GM19035 (cell line): ENCODE measurements at regions not wholly inside any gene's neighbourhood (a gene's known extent, or its start where the extent isn't known, plus 50 kb on each side); places are given as distances from the start of the nearest gene placed in this dataset.
A peak's percentile ranks its signal among the peaks of the same experiment; 100 is the strongest.

ENCODE experiments used
- ATAC-seq: cut with Tn5 transposase; IDR thresholded peaks from one replicate; pipeline ENCODE4 v1.9.1; 2021; ENCODE audit not compliant: unreplicated experiment

DNA sequence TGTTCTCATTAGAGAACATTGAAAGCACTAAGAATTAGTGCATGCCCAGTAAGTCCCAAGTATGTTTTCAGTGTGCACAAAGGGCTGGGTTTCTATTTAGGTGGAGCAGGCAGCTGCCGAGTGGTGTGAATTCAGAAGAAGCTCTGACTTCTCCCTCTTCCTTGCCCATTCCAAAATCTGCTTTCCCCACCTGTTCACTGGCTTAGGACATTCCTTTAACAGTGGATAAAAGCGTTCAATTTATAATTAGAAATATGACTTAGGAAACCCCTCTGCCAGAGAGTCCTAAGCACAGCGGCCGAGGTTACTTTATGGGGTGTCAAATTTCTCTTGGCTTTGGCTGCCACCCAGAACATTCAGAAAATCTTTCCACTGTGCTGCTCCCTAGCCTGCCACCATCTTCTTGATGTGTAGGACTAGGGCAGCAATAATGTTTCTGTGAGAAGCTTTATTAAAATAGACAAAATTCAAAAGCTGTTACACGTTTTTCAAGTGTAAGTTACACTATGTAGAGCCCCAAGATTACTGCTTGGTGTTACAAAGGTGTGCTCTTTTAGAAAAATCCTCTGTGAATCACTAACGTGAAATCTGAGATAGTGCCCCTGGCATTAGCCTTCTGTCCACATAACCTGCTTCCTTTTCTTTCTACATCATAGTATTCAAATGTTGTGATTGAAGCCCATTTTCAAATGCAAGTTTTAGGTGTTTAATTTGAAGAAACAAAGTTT, 191.6 kb upstream of the ANKRD50 start:
- ATAC-seq, result no peak

DNA sequence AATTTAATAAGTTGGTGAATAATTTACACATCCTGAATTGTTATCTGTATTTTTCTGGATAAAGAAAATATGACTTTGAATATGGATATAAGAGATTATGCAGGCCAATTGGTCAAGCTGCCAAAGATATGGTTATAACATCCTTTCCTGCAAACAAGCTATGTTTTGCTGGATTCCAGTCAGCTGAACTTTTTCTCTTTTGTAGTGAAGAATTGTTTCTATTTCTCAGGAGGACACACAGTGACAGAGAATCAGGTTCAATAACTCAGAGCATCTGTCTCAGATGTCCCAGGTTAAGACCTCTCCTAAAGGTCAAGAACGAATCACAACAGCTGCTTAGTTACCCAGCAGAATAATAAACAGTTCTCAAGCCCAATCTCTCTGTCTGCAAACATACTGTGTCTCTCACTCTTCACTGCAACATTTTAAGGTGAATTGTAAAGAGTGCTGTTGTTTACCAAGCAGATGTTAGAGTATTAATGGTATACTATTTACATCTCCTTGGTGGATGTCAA, 189.5 kb upstream of the ANKRD50 start:
- no peak for ATAC-seq

DNA sequence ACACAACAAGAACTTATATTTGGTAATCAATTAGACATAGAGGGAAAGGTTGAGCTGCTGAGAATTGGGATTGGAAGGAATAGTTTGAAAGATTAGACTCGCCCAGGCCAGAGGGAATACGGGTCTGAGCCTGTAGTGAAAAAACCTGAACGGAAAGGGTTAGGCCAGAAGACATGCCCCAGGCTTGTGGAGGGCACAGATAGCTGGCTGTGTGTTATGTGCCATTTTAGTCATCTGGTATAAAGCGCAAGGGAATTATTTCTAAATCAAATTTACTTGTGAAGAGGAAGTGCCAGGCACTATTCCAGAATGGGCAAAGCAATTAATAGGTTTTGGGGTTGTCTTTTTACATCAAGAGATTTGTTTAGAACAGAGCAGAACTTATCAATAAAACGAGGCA, 187.5 kb upstream of the ANKRD50 start:
- no peak for ATAC-seq

DNA sequence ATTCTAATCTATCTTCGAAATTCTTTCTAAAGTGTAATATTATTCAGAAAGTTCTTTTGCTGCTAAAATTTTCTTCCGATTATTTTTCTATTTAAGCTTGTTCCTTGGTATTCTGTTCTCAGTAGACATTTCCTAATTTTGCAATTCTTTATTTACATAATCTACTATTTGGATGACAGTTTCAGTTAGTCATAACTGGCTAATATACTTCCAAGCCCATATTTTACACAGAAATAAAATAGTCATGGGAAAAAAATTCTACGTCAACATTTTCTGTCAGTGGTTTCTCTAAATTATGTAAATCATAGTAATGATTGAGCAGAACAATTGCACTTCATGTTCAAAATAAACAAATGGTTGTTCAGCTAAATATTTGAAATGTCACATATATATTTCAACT, 178.0 kb upstream of the ANKRD50 start:
- no peak for ATAC-seq

DNA sequence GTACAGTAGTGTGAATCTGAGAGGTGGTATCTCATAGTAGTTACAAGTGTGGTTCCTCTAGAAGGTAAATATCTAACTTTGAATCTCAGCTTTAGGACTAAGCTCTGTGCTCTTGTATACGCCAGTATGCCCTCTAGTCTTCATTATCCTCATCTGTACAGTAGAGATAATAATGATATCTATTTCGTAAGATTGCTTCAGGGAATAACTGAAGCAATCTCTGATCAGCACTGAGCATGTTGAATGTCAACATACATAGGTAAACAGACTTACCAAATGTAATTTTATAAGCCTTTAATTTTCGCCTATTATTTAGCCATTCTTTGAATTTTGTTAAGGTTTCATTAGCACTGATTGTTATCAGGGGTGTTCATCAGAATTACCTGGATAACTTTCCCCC, 175.2 kb upstream of the ANKRD50 start:
- ATAC-seq, result no peak

DNA sequence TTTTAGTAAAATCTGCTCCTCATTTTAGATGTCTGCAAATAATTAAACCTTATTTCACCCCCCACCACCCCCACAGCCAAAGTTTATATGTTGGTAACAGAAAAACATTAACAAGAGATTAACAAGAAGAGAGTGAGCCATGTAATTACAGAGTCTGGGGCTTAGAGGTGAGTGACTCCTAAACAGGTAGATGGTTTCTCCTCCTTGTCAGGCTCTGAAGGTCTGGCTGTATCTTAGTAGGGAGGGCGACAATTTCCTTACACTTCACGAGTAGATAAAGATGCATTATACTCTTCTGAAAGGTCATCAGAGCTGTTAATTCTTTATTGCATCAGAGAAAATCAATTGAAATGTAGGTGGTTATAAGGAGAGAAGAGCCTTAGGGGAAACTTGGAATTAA, 171.8 kb upstream of the ANKRD50 start:
- ATAC-seq, result no peak

DNA sequence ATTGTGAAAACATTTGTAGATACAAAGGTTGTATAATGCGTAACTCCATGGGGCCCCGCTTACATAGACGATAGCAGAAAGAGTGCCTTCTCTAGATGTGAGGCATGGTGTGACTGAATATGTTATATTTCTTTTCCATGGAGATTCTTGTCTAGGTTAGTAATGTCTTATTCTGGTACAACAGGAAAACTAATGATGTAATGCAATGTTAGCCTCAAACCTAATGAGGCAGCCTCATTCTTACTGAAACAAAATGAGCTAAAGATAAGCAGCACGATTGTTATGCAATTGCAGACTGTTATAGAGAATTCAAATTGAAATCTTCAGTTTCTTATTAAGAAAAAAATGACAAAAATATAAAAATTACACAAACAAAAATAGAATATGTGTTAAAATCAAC, 171.1 kb upstream of the ANKRD50 start:
- ATAC-seq, result no peak

DNA sequence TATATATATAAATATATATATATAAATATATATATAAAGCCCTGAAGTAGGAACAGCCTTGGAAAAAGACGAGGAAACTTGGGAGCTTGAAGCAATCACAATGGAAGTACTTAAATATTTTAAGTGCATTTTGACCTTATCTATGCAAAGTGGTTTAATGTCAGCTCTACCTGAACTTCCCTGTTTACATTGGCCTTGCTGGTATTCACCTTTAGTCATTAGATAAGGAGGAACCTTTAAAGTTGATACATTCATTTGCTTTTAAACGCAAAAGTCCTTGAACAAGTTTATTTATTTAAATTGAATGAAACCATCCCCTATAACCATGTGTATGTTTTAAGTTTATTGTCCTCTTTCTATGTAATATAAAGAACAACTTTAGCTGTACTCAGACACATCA, 166.7 kb upstream of the ANKRD50 start:
- ATAC-seq, result no peak

DNA sequence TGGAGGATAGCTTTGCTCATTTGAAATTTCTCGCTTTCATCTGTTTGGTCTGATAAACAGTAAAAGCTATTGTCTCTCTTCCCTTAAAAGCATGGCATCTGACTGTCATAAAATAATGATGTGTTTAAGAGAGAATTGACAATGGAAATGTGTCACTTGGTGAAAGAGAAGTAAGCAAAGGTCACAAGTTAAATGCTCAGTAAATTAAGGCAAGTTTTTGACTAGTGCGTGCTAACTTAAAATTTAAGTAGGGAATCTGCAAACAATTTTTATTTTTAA, 161.6 kb upstream of the ANKRD50 start:
- no peak for ATAC-seq

DNA sequence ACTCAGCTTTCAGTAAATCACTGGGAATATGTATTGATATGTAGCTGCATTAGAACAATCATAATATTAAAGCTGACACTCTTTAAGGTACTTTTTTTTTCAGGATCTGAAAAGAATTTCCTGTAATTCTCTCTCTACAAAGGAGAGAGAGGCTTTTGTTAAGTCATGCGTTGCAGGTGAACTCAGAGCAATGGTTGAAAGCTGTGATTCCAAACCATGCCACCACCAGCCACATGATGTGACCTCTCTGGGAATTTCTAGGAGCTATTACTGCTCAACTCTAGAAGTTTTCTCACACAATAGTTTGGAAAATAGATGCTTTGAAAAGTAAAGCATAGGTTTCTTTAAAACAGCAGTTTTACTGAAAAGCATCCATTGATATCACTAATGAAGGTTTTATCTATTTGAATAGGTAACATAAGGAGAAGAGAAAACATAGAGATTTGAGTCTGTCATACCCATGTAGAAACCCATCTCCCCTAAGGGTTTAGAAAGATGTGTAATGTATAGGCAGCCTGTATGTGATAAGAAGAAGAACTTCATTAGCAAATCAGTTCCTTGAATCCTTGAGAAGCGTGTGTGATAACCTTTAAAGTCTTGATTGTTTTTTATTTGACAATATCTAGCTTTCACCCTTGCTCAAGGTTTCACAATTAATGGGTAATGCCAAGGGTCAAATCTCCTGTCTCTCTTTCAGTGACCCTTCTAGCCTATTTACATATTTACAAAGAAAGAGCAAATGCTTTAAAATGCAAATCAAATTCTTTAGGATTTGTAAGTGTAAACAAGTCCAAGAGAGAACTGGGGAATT, 161.0 kb upstream of the ANKRD50 start:
- no peak for ATAC-seq

DNA sequence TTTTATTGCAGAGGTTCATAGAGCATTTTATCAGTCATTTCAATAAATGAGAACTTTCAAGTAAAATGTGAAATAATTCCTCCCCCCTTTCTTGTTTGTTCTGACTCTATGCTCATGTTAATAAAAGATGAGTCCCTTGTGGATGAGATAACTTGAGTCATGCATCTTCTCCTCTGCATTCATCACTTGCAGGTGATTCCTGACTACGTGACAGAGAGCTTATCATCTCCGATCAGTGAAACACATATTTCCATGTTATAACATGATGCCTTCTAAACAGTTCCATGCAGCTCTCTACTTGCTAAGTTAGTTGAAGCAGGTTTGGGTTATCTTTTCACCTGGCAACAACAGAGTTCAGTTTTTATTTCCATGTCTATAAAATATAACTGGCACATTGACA, 160.1 kb upstream of the ANKRD50 start:
- ATAC-seq, result no peak

DNA sequence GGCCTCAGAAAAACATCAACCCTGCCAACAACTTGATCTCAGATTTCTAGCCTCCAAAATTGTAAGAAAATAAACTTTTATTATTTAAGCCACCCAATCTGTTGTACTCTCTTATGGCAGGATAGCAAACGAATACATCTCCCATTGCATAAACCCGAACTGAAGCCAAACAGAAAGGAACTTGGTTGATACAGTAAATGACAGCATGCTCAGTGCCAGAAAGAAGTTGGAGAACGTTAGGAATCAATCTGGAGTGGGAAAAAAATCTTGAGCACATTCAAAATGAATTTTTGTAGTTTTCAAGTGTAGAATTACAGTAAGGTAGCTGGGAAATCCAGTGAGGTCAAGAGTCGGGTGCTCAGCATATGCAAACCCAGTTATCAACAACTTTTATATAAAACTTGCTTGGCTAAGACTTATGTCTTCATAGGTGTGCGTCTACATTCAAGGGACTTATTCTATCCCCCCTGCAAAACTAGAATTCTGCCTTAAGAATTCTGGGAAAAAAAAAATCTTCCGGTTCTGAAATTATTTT, 157.5 kb upstream of the ANKRD50 start:
- ATAC-seq, result no peak

DNA sequence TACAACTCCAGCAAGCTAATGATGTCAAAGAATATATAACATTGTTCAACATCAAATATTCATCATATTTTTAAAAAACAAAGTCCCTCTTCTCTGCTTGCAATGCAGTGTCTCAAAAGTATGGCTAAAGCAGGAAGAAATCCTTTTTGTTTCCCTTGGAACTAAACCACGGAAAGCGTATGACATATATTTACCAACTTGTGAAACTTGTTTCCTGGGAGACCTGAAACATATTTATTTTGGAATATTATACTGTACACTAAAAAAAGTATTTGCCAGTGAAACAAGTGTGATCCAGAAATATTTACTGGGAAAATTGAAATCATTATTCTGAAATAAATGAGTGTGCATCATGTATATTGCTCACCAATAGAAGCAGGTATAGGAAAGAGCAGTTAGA, 156.0 kb upstream of the ANKRD50 start:
- no peak for ATAC-seq

DNA sequence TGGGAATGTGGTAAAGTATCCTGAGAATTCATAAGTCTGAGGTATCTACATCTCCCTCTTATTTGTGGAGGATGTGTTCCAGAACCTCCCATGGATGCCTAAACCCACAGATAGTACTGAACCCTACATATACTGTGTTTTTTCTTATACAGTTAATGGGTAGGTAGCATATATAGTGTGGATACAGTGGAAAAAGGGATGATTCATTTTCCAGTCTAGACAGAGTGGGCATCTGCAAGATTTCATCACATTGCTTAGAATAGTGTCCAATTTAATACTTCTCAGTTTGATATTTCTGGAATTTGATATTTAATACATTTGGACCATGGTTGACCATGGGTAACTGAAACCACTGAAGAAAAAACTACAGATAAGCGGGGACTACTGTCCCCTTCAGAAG, 155.0 kb upstream of the ANKRD50 start:
- no peak for ATAC-seq

DNA sequence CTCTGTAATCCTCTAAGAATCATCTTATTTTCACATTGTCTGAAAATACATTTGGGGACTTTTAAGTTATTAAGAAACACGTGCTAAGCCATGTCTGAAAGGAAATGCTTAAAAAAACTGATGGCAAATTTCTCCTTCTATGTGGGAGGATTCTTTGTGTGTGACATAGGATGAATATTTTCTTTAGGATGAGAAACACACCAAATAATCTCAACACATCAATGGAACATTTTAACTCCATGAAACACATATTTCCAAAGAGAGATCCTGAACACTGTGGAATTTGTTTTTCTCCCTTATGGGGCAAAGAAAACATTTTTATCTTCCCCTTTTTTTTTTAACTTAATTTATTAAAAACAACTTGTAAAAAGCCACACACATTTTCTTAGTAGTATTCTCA, 153.8 kb upstream of the ANKRD50 start:
- no peak for ATAC-seq

DNA sequence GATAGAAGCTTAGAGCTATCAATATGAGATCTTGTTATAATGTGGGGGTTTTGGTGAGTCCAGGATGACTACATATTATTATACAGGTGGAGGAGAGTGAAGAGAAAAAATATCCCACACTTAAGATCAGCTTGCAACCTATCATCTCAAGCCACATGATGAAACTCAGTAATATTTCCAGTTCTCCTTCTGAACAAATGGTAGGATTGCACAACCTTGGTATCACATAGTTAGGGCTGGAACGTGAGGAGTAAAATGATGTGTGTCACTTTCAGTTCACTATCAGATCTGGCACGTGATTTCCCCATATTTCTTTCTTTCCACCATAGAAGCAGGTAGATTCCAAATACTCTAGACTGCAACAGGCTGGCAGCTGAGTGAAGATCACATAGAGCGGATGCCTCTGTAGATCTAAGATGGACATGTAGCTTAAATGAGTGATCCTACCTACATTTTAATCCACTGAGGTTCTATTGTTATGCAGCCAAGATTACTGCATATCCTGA, 150.6 kb upstream of the ANKRD50 start:
- ATAC-seq, result no peak

DNA sequence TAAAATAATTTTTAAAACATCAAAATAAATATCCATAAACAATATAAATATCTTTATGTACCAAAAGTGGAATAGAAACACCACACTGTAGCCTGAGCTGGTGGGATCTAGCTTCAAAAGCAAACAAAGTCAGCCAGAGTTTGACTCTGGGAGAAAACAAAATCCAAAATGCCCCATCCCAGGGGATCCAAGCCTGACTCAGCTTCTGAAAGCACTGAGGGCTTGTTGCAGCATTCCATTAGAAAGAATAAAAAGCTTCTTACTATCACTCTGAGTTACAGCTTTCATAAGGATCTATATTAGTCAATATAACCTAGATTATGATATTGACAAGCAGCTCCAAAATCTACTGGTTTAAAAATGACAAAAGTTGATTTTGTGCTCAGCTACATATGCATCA, 149.7 kb upstream of the ANKRD50 start:
- no peak for ATAC-seq

DNA sequence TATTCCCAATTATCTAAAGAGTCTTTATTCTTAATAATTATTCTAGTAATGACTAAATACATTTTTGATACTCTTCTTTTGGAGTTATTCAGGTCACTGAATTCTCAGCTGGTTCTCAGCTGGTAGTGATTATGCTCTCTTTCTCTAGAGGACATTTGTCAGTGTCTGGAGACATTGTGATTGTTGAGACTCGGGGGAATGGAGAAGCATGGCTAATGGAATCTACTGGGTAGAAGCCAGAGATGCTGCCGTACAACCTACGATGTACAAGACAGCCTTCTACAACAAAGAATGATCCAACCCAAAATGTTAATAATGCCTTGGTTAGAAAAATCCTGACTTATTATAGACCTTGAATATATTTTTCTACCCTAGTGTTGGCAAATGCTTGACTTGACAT, 149.2 kb upstream of the ANKRD50 start:
- no peak for ATAC-seq

DNA sequence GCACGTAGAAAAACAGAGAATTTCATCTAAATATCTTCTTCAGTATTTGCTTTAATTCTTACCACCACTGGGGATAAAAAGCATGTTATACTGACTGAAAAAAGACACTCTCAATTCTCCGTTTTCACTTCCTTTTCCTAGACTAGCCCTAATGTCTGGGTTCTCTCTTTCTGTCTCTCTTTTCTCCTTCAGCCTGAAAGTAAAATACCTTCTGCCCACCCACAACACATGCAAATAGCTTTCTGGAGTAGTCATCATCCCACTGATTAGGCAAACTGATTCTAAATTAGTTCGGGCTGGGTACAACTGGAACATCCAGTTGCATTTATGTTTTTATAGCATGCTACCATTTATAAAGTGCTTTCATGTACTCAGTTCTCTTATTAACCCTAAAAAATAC, 142.4 kb upstream of the ANKRD50 start:
- peak; percentile 45 for ATAC-seq

DNA sequence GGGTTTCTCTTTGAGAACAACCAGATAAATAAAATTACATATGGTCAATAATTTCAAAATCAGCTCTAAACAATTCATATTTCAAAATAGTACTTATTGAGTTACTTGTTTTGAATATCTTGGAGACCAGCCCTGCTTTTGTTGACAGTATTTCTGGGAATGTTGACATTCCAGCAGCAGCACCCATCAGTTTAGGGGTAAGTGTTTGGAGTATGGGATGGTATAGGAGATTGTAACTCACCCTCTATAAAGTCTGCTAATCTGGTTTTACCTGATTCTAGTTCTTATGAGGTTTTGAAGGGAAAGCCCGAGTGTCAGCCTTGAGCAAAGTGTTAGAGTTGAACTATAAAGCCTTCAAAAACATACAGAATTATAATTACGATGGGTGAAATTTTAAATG, 139.2 kb upstream of the ANKRD50 start:
- ATAC-seq, result no peak

DNA sequence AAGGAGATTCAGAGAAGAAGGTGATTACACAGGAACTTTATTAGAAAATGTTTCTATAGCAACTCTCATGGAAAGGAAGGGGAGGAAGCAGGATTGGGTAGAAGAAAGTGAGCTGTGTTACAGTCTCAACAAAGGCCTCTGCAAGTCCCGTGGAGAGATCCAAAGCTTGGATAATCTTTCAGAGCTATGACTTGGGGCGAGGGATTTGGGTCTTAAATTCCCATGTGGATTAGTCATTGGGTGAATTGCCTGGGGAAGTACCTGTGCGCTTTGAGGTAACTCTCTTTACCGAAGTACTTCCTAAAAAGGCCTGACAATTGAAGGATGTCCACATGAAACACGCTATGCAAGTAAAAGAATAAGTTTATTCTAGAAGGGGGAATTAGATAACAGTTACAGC, 133.8 kb upstream of the ANKRD50 start:
- ATAC-seq, result no peak

DNA sequence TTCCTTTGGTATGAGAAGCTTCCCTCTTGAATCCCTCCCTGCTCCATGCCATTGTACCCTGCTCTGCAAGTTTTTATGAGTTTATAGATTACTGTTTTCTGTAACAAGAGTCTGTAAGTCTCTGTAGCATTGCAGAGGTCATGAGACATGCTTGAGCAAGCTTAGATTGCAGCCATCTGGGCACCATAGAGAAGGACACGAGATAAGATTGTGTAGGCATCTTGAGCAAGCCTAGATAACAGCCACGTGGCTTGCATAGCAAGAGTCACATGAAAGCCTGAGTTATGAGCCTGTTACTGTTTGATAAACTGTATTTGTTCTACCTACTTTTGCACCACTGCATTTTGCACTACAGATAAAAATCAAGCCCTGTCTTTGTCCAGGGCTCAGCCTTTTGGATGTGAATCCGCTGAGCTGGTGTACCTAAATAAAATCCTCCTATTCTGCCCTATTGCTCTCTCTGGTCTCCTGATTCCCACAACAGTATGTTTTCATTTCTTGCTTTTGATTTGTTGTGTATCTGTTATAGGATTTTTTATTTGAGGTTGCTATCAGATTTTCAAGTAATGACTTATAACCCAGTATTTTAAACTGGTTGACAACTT, 127.4 kb upstream of the ANKRD50 start:
- no peak for ATAC-seq
